Fibroblast of mammary gland (primary cell): ENCODE measurements at regions not wholly inside any gene's neighbourhood (a gene's known extent, or its start where the extent isn't known, plus 50 kb on each side); places are given as distances from the start of the nearest gene placed in this dataset.
A peak's percentile ranks its signal among the peaks of the same experiment; 100 is the strongest.

ENCODE experiments used
- DNase-seq: peaks from one replicate; pipeline ENCODE4 v3.0.0-alpha.2; 2010; ENCODE audit warnings: low read depth
- H3K4me3 ChIP-seq: 2 replicates; pipeline ENCODE4 v1.5.1; 2011; ENCODE audit warnings: low read depth, mild to moderate bottlenecking, low read length, moderate library complexity; ENCODE audit not compliant: control insufficient read depth
- TF ChIP-seq, protein P1 (sequence below): conservative IDR thresholded peaks from 2 replicates; pipeline ENCODE4 v1.5.1; 2011; ENCODE audit warnings: low read depth, low read length, inconsistent platforms; ENCODE audit not compliant: control insufficient read depth, insufficient read depth

DNA sequence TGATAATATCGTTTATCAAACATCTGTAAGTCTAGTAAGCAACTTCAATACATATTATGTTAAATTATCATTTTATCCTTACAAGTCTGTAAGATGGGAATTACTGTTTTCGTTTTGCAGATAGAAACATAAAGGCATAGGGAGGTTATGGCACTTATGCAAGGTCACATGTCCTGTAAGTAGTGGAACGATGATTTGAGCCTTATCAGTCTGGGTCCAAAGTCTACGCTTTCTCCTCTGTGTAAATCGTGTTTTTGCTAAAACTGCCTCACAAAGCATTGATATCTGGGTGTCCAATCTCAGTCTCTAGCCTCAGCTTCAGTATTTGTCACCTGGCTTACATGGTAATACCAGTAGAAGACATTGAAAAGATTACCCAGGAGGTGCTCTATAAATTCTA is 174.9 kb upstream of the RASSF8 start:
- H3K4me3 ChIP-seq: no peak overlapping the region
- DNase-seq: no peak
- TF ChIP-seq, protein P1, sequence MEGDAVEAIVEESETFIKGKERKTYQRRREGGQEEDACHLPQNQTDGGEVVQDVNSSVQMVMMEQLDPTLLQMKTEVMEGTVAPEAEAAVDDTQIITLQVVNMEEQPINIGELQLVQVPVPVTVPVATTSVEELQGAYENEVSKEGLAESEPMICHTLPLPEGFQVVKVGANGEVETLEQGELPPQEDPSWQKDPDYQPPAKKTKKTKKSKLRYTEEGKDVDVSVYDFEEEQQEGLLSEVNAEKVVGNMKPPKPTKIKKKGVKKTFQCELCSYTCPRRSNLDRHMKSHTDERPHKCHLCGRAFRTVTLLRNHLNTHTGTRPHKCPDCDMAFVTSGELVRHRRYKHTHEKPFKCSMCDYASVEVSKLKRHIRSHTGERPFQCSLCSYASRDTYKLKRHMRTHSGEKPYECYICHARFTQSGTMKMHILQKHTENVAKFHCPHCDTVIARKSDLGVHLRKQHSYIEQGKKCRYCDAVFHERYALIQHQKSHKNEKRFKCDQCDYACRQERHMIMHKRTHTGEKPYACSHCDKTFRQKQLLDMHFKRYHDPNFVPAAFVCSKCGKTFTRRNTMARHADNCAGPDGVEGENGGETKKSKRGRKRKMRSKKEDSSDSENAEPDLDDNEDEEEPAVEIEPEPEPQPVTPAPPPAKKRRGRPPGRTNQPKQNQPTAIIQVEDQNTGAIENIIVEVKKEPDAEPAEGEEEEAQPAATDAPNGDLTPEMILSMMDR: no peak

- no peak for DNase-seq
- H3K4me3 ChIP-seq: no peak overlapping the region
- TF ChIP-seq, protein P1: no peak
Observed at GRCh38 chr12:25784669-25785068, 173.8 kb upstream of the RASSF8 start.

- H3K4me3 ChIP-seq: no peak overlapping the region
- TF ChIP-seq, protein P1: no peak
- no peak for DNase-seq
Observed at GRCh38 chr12:25785134-25785533, 173.3 kb upstream of the RASSF8 start.

GRCh38 chr12:25787701-25788100 is 170.8 kb upstream of the RASSF8 start:
- no peak for DNase-seq

GRCh38 chr12:25788707-25789442 is 169.6 kb upstream of the RASSF8 start:
- TF ChIP-seq, protein P1: no peak
- DNase-seq: no peak
- H3K4me3 ChIP-seq: no peak overlapping the region

More at GRCh38 chr12:25787701-25788100, 170.8 kb upstream of the RASSF8 start:
- no peak overlapping the region for H3K4me3 ChIP-seq
- TF ChIP-seq, protein P1: no peak

GRCh38 chr12:25789541-25789944 is 168.9 kb upstream of the RASSF8 start:
- DNase-seq: peak; percentile 81
- H3K4me3 ChIP-seq: no peak overlapping the region
- TF ChIP-seq, protein P1: no peak

GRCh38 chr12:25792031-25792430 is 166.5 kb upstream of the RASSF8 start:
- DNase-seq: peak; percentile 42
- TF ChIP-seq, protein P1: no peak

More at GRCh38 chr12:25792031-25792430, 166.5 kb upstream of the RASSF8 start:
- no peak overlapping the region for H3K4me3 ChIP-seq
